KBM-7 (cell line): ENCODE measurements at regions not wholly inside any gene's neighbourhood (a gene's known extent, or its start where the extent isn't known, plus 50 kb on each side); places are given as distances from the start of the nearest gene placed in this dataset.

Source experiments
- DNase-seq: peaks from one replicate; pipeline ENCODE4 v3.0.0-alpha.2; 2015
- in situ Hi-C: fragments of 300-500 bp; cut with MboI; formaldehyde crosslinking; loops from 2 replicates; pipeline ENCODE4 v1.14.3; 2020; ENCODE audit warnings: low sequenced_read_pairs, low pct_unique_long_range_greater_than_20kb, mixed read lengths

DNA sequence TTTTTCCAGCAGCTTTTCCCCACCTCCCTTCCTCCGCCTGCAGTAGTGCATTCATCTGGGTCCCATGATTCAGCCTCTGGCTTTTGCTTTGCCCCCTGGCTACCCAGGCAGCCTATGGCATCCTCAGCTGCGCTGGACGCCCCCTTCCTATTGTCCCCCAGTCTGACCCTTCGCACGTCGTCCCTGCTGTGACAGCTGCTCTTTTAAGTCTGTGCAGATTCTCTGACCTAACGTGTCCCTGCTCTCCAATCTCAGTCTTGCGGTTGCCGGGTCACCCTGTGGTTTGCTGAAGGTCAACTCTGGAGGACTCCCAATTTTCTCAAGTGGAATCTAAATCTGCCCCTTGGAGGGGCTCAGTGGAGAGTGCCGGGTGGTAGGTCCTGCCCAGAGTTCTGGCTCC is 294.3 kb downstream of the CDC5L start:
- no peak for DNase-seq
- in situ Hi-C loops = no loop called here

DNA sequence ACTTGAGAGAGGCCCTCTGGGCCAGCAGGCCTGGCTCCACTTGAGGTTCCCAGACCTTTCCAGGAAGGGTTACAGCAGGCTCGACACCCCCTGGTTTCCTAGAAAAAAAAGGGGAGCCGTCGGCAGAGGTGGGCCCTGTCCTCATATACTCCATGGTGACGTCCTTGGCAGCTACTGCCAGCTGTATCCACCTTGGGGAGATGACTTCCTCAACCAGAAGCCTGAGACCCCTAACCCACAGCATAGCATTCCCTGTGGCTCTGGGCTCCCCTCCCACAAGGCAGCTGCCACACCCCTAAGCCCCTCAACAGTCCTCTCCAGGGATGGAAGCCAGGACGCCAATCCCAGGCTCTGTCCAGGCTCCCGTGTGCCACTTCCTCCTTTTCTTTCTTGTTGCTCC is 294.8 kb downstream of the CDC5L start:
- DNase-seq = no peak
- in situ Hi-C loops = no loop called here

- DNase-seq = no peak
- in situ Hi-C loops = no loop called here
Observed at GRCh38 chr6:44682987-44683779, 295.7 kb downstream of the CDC5L start.

GRCh38 chr6:44685213-44685612 is 297.7 kb downstream of the CDC5L start:
- no peak for DNase-seq
- in situ Hi-C loops = no loop called here

DNA sequence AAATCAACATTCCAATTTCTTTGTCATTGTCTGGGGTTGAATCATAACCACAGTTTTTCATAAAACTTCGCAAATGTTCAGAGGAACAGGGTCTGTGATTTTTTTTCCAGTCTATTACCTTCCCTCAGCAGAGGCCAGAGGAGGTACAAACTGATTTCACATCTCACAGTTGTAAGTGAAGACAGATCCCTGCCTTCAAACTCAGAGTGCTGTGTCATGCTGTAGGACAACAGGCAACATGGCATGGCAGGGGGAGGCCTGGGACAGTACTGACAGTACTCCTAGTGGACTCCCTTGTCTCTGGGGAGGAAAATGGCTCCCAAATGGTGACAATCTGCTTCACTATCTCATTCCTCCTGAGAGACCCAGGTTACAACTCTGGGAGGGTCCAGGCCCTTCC is 308.6 kb downstream of the CDC5L start:
- DNase-seq = no peak
- in situ Hi-C loops = no loop called here

GRCh38 chr6:44696686-44697085 is 309.2 kb downstream of the CDC5L start:
- DNase-seq = no peak
- in situ Hi-C loops = no loop called here

- DNase-seq = no peak
- in situ Hi-C loops = no loop called here
Observed at GRCh38 chr6:44697327-44697726, 309.8 kb downstream of the CDC5L start.

- in situ Hi-C loops = no loop called here
- DNase-seq = no peak
Observed at GRCh38 chr6:44698602-44699001, 311.1 kb downstream of the CDC5L start.

DNA sequence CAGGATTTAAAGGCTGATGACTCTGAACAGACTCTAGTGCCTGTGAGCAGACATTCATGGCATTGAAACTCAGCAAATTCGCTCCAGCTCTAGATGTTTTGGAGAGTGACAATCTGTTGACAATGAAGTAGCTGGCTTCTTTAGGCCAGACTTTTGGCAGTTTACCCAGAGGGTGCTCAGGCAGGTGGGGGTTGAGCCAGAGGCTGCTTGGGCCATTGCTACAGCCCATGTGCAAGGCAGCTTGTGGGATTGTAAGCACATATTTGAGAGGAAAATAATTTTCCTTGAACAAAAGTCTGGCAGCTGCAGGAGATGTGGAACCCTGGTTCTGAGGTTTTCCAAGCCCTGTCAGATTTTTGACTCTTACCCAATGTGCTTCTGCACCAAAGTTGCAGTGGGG is 311.6 kb downstream of the CDC5L start:
- in situ Hi-C loops = no loop called here

DNA sequence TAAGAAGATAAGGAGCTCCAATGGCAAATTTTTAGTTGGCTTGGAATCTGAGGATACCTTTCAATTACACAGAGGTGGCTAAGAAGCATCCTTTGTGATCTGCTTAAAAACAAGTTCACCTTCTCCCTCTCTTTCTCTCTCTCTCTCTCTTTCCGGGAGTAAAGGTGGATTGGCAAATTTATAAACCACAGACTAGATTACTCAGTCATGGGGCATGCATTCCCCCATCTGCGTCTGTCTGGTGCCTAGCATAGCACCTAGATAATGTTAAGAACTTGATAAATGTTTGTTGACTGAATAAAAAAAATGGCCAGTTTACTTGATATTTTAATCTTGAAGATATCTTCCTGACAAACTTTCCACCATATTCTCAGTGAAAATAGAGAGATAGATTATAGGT is 312.3 kb downstream of the CDC5L start:
- no peak for DNase-seq
- in situ Hi-C loops = no loop called here

More for the DNA sequence above, 311.6 kb downstream of the CDC5L start:
- DNase-seq = no peak

DNA sequence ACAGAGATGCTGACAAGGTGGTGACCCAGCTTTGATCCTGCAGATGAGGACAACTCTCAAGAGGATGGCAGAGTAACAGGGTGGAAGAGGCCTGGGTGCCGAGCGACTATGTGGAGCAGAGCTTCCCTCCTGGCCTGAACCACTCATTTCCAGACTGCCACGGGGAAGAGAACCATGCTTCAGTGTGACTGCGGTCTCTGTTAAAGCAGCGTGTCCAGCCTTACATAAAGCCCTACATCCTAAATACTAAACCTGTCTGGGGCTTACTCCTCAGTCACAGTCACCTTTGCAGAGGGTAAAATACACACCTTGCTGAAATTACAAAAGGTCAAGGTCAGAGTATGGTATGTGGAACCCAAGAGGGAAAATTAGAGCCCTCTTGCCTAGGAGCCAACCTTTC is 312.9 kb downstream of the CDC5L start:
- DNase-seq = no peak
- in situ Hi-C loops = no loop called here

DNA sequence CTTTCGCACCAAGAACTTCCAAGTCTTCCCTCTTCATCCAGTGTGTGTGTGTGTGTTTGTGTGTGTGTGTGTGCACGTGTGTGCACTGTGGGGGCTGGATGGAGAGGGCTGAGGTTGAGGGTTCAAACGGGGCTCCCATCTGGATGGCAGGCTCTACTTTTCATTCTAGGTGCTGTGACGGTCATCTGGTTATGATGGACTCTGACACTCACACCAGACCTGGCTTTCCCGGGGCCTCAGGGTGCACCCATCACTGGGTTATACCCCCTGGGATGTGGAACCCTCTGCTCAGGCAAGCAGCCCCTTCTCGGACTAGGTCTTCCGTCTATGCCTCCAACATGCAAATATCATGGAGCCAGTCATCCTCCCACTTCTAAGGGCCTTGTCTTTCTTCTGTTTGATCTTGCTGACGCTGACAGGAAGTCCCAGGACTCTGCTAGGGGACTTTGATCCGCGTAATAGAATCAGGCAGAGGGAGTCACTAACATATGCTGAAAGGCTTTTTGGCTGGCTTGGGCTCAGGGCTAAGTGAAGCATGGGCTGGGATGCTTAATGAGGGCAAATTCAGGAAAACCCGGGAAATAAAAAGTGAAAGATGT is 313.6 kb downstream of the CDC5L start:
- no peak for DNase-seq
- in situ Hi-C loops = no loop called here

- DNase-seq = no peak
- in situ Hi-C loops = no loop called here
Observed at GRCh38 chr6:44701637-44702101, 314.2 kb downstream of the CDC5L start.

GRCh38 chr6:44702292-44702691 is 314.8 kb downstream of the CDC5L start:
- no peak for DNase-seq
- in situ Hi-C loops = no loop called here

DNA sequence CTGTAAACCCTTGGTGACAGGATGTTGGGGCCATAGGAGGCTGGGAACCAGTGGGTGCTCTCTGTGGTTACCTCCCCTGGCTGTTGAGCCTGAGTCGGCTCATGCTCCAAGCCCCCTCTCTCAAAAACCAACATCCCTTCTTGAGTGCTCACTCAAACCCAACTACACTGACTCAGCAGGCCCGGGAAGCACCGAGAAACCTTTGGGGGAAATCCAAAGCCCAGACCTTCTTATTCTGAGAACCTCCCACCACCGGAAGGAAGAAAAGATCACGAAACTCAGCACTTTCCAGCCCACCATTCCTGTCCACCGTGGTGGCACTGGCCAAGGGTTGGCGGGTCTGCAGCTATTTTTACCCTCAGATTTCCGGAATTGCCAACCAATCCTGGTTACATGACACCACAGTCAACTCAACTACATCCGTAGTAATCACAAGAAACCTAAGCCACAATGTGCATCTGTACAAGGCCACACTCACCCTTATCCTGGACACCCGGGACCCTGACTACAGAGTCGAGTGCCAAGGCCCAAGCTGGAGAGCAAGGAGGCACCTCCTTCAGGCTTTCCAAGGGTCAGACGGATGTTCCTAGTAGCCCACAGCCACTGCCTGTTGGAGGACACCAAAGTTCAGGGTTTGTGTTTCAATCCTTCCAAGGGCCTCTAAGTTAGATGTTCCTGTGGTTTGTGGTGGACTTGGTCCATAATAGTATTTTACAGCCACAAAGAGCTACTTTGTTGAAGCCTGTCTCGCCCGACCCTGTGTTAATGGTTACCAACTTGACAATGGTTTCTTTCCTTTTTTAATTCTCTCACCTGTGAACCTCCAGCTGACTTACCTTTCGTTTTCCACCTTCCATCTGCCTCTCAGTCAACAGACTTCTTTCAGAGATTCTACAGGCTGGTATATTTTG is 317.0 kb downstream of the CDC5L start:
- peak; percentile 62 for DNase-seq
- in situ Hi-C loops = no loop called here

DNA sequence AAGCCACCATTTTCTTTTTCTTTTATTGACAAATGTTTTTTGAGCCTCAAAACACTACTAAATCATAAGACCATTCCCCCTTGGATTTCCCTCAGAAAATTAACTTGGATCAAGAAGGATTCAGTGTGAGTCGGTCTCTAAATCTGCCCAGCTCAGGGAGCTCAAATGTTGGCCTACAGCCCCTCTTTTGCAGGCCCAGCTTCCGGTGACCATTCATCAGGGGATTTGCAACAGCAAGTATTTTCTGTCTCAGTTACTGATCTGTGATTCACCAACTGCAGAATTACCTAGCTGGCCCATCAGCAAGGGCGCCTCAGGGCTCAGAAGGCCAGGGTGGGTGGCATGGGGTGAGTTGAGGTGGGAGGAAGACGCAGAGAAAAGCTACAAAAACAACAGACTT is 318.1 kb downstream of the CDC5L start:
- no peak for DNase-seq
- in situ Hi-C loops = no loop called here

GRCh38 chr6:44706011-44706410 is 318.5 kb downstream of the CDC5L start:
- in situ Hi-C loops = no loop called here
- no peak for DNase-seq

DNA sequence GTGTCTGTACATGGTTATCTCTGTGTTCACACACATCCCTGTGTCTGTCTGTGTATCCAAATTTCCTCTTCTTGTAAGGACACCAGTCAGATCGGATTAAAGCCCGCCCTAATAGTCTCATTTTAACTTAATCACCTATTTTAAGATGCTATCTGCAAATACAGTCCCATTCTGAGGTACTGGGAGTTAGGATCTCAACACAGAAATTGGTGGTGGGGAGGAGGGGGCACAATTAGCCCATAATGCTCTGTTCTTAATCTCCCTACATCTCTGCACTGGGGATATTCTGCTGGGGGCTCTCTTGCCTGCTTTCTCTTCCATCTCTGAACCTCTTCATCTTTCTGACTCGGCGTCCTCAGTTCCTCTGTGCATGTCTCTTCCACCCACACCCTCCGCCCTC is 320.7 kb downstream of the CDC5L start:
- in situ Hi-C loops = no loop called here

DNA sequence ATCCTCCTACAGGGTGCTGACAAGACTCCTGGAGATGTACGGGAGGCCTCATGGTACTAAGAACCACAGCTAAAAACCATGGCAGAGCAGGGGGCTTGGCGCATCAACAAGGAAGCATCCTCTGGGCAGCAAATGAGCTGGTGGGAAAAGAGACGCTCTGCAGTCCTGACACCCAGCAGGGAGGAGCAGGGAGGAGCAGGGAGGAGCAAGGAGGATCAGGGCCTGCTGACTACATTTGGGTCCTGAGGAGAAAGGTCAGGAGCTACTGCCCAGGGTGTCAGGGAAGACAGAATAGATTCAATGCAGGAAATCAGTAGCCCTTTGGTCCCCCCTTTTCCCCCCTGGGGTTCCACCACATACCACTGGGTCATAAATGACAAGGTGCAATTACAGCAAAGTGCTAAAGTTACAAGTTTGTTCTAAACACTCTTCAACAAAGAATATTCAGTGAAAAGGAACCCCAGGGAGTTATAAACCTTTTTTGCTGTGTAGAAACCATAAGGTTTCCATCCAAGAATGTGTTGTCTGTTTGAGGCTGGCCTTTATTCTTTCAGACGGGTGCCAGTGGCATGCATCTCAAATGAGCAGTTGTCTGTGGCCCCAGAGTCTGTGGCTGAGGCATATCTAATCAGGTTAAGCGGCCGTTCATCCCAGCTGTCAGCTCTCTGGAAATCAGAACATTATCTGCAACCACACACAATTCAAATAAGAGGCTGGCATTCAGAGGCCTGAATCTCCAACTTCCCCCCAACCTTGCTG is 325.0 kb downstream of the CDC5L start:
- no peak for DNase-seq
- in situ Hi-C loops = no loop called here

More for the DNA sequence above, 320.7 kb downstream of the CDC5L start:
- DNase-seq = no peak
